NCI-H345 treated with DMSO at 0.1 percent for 48 hours (cell line): ENCODE measurements at regions not wholly inside any gene's neighbourhood (a gene's known extent, or its start where the extent isn't known, plus 50 kb on each side); places are given as distances from the start of the nearest gene placed in this dataset.

Source experiments
- DNase-seq: peaks from one replicate; lab custom pipeline; 2025; ENCODE audit not compliant: unreplicated experiment; lab: John Stamatoyannopoulos, UW

- no peak for DNase-seq
Measured at GRCh38 chr2:9738062-9738461, 105.2 kb upstream of the TAF1B start.

DNA sequence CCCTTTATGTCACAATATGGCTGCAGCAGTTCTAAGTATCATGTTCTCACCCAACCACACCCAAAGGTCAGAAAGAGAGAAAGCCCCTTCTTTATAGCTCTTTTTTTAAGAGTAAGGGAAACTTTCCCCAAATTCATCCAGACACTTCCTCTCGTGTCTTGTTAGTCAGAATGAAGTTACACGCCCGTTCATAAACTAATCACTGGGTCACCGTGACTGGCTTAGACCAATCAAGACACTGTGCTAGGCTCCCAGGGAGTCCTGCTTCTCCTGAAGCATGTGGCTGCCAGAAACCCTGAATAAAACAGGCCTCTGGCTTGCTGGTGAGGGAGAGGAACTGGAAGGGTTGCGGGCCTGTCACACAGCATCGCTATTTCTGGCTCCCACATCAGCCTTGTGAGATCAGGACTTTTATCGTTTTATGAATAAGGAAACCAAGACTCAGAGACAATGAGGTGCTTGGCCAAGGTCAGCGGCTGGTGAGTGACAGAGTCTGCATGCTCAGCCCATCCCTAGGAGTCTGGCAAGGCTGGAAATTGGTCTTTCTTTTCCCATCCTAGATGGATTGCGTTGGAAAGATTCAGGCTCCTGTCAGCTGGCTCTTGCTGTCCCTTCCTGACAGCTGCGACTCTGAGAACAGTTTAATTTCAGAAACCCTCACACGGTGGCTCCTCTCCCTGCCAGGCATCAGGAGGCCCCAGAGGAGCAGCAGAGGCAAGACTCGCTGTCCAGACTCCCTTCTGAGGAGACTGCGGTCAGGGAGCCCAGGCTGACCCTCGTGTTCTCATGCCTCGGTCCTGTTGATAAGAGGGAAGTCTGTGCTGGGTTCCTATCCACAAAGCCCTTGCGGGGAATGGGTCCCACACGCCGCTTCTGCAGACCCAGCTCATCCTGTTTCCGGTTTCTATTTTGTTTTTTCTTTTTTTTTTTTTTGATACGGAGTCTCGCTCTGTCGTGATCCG is 104.5 kb upstream of the TAF1B start:
- no peak for DNase-seq

GRCh38 chr2:9739531-9739964 is 103.7 kb upstream of the TAF1B start:
- DNase-seq: no peak

- DNase-seq: no peak
Measured at GRCh38 chr2:9740382-9741073, 102.7 kb upstream of the TAF1B start.

DNA sequence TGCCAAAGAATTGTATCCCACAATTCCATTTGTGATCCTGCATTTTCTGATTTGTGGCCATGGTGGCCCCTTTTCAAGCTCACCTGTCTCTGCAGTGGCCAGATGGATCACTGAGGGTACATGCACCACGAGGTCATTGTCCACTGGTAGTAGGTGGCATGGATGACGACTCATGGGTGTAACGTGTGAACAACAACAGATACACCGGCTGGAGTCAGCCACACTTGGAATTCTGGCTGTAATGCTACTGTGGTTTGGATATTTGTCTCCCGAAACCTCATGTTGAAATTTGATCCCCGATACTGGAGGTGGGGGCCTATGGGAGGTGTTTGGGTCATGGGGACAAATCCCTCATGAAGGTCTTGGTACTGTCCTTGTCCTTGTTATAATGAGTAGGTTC is 102.2 kb upstream of the TAF1B start:
- no peak for DNase-seq

- no peak for DNase-seq
Measured at GRCh38 chr2:9742601-9743000, 100.7 kb upstream of the TAF1B start.

- DNase-seq: no peak
Measured at GRCh38 chr2:9744256-9745004, 98.8 kb upstream of the TAF1B start.

DNA sequence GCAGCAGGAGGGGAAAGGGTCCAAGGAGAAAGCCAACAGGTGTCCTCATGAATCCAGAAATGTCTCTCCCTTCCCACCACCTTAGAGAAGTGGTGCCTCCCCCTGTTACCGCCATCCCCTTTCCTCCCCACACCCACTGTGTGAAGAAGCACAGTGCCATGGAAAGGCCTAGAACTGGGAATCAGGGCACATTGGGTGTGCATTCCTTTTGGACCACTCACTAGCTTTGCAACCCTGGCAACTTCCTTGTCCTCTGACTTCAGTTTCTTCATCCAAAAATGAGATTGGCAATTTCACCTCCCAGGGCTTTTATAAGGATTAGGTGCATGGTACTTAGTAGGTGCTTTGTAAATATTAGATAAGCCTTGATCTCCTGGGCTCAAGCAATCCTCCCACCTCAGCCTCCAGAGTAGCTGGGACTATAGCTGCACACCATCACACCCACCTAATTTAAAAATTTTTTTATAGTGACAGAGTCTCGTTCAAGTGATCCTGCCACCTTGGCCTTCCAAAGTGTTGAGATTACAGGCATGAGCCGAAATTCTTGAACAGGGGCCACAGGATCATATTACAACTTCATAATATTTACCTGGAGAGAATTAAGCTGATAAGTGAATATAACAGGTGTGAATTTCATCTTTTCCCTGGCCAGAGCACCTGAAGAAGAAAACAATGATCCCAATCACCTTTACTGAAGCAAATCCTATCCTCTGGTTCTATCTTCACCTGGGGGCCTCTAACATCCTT is 97.9 kb upstream of the TAF1B start:
- DNase-seq: no peak

- DNase-seq: no peak
Measured at GRCh38 chr2:9747396-9747795, 95.9 kb upstream of the TAF1B start.

GRCh38 chr2:9748577-9748976 is 94.7 kb upstream of the TAF1B start:
- DNase-seq: no peak

DNA sequence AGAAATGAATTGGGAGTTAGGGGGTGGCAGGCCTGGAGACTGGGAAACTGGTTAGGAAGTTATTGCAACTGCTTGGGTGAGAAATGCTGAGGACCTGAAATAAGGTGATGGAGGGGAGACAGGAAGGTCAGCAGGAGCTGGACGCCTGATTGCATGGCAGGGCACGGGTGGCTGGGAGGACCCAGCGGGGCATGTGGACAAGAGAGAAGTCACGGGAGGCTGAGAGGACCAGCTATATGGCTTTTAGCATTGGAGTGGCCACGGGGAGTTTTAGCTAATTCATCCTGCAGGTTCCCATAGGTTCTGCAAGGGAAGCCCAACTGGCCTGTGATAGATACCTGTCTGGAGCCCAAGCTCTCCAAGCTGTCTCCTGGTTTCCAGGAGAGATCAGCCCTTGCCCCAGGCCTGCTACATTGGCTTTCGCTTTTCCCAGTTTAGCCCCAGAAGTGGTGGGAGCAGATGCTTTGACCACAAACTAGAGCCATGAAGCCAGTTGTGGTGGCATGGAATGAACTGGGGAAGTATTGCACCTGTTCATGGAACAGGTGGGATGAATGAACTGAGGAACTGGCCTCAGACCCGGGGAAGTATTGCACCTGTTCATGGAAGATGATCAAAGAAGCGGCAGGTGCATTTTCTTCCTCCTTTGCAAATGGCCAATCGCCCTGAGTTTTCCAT is 93.6 kb upstream of the TAF1B start:
- no peak for DNase-seq

GRCh38 chr2:9750224-9751215 is 92.8 kb upstream of the TAF1B start:
- no peak for DNase-seq

DNA sequence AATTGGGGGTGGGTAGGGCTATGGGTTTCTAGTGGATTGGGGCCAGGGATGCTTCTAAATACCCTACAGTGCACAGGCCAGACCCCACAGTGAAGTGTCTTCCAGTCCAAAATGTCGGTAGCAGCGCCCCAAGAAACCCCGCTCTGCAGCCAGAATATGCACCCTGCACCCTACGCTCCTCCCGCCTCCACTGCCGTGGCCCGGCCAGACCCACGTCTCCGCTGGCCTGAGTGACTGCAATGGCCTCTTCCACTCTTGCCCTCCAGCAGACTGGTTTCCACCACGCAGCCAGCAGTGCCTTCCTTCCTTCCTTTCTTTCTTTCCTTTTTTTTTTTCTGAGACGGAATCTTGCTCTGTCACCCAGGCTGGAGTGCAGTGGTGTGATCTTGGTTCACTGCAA is 91.4 kb upstream of the TAF1B start:
- no peak for DNase-seq

- DNase-seq: no peak
Measured at GRCh38 chr2:9752441-9753275, 90.6 kb upstream of the TAF1B start.

DNA sequence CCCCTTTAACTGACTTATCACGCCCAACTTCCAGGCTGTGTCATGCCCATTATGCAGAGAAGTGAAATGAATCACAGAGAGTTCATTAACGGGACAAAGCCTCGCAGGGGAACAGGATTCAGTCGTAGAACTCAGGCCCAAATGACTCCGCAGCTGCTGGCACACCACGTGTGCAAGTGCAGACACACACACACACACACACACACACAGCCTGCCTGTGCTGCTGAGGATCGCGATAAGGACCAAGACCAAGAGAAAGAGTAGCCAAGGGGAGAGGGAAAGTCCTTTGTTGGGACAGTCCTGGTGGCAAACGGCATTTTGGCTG is 90.0 kb upstream of the TAF1B start:
- no peak for DNase-seq

DNA sequence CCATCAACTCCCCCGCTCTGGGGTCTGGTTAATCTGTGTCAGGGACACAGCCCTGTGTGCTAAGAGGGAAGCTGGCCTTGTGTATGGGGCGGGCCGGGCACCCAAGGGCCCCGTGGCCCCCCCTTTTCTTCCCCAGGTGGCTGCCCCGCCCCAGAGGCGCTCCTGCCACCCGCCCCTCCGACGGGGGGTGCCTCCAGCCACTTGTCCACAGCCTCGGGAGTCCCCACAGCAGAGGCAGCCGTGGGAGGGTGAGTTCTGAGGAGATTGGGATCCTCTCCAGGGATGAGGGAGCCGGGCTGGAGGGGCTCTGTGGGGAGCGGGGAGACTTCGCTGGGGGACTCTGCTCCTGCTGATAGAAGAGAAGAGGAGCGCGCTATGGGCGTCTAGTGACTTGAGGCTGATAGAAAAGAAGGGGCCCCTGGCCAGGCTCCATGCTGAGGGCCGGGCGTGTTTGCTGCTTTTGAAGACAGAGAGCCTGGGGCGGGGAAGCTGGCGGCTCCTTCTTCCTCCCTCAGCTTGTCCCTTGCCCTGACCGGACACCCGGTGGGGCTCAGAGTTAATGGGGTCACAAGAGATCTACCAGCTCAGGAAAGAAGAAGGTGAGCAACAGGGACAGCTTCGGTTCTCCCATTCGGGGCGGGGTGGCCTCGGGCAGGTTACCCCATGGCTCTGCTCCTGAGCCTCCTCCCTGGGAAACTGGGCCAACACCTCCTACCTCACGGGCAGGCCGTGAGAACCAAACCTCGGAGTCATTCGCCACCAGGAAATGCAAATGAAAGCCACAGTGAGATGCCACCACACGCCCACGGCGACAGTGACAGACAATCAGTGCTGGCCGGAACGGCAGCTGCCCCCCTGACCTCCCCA is 89.4 kb upstream of the TAF1B start:
- no peak for DNase-seq

DNA sequence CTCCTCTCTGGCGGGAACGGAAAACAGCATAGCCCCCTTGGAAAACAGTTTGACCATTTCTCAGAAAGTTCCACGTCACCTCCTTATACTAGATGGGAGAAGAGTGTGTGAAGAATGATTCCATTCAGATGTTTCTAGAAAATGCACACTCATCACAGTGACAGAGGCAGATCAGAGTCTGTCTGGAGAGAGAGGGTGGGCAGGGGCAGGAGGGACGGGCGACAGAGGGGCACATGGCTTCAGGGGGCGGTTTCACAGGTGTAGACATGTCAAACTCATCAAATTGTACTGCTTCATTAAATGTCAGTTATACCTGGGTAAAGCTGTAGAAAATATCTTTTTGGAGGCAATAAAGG is 88.8 kb upstream of the TAF1B start:
- no peak for DNase-seq

GRCh38 chr2:9755008-9755407 is 88.3 kb upstream of the TAF1B start:
- no peak for DNase-seq
